ENCODE measurements at regions not wholly inside any gene's neighbourhood (a gene's known extent, or its start where the extent isn't known, plus 50 kb on each side); places are given as distances from the start of the nearest gene placed in this dataset.

- TF ChIP-seq EZH2phosphoT487 (IDR thresholded peaks at IDR 0.05; ENCODE audit: insufficient read depth, low read depth) = no peak
- no peak for TF ChIP-seq EZH2 (IDR thresholded peaks at IDR 0.05; ENCODE audit: insufficient read depth, poor library complexity, severe bottlenecking)
These were observed 138.2 kb upstream of the OSR1 start for GRCh38 chr2:19496646-19497045.
